Rectal smooth muscle tissue (tissue), 1 donor: ENCODE measurements at regions not wholly inside any gene's neighbourhood (a gene's known extent, or its start where the extent isn't known, plus 50 kb on each side); places are given as distances from the start of the nearest gene placed in this dataset.

Source experiments
- H3K27ac ChIP-seq: one replicate; pipeline ENCODE4 v1.7.0; 2013; ENCODE audit warnings: low read depth, low read length, inconsistent platforms
- H3K27me3 ChIP-seq: one replicate; pipeline ENCODE4 v1.7.0; 2013; ENCODE audit warnings: low read length; ENCODE audit not compliant: control insufficient read depth, insufficient read depth
- H3K36me3 ChIP-seq: one replicate; pipeline ENCODE4 v1.7.0; 2013; ENCODE audit warnings: low read length; ENCODE audit not compliant: control insufficient read depth, insufficient read depth
- H3K4me1 ChIP-seq: one replicate; pipeline ENCODE4 v1.7.0; 2013; ENCODE audit warnings: low read length; ENCODE audit not compliant: control insufficient read depth, insufficient read depth
- H3K4me3 ChIP-seq: one replicate; pipeline ENCODE4 v1.7.0; 2013; ENCODE audit warnings: low read length
- H3K9ac ChIP-seq: one replicate; pipeline ENCODE4 v1.7.0; 2013; ENCODE audit warnings: low read length

- Histone ChIP-seq H3K27ac (no peak overlapping the region), H3K4me3 (no peak overlapping the region), H3K27me3 (peaks cover 3% of the 10 kb centered on the region), H3K4me1 (no peaks in the 10 kb centered on the region), H3K9ac (no peak overlapping the region), H3K36me3 (no peaks in the 10 kb centered on the region)
Observed at GRCh38 chr19:30799865-30800755, 427.9 kb downstream of the ZNF536 start.

- Histone ChIP-seq H3K36me3 (no peaks in the 10 kb centered on the region), H3K4me3 (no peak overlapping the region), H3K4me1 (no peaks in the 10 kb centered on the region), H3K27me3 (peaks cover 3% of the 10 kb centered on the region), H3K9ac (no peak overlapping the region), H3K27ac (no peak overlapping the region)
Observed at GRCh38 chr19:30795727-30796126, 423.5 kb downstream of the ZNF536 start.

- Histone ChIP-seq H3K4me3 (no peak overlapping the region), H3K27ac (no peak overlapping the region), H3K27me3 (no peaks in the 10 kb centered on the region), H3K4me1 (no peaks in the 10 kb centered on the region), H3K36me3 (no peaks in the 10 kb centered on the region), H3K9ac (no peak overlapping the region)
Observed at GRCh38 chr19:30792561-30793505, 420.6 kb downstream of the ZNF536 start.

GRCh38 chr19:30791088-30791487 is 418.9 kb downstream of the ZNF536 start:
- no peak overlapping the region for H3K9ac ChIP-seq
- no peaks in the 10 kb centered on the region for H3K36me3 ChIP-seq
- no peak overlapping the region for H3K27ac ChIP-seq
- no peaks in the 10 kb centered on the region for H3K4me1 ChIP-seq
- H3K4me3 ChIP-seq, result no peak overlapping the region
- H3K27me3 ChIP-seq, result no peaks in the 10 kb centered on the region

- H3K27ac ChIP-seq, result no peak overlapping the region
- no peaks in the 10 kb centered on the region for H3K36me3 ChIP-seq
- H3K4me1 ChIP-seq, result no peaks in the 10 kb centered on the region
- H3K27me3 ChIP-seq, result no peaks in the 10 kb centered on the region
- H3K4me3 ChIP-seq, result no peak overlapping the region
- no peak overlapping the region for H3K9ac ChIP-seq
Observed at GRCh38 chr19:30790056-30790680, 418.0 kb downstream of the ZNF536 start.

GRCh38 chr19:30788105-30788765 is 416.1 kb downstream of the ZNF536 start:
- no peak overlapping the region for H3K9ac ChIP-seq
- no peaks in the 10 kb centered on the region for H3K27me3 ChIP-seq
- H3K4me1 ChIP-seq, result no peaks in the 10 kb centered on the region
- no peaks in the 10 kb centered on the region for H3K36me3 ChIP-seq
- H3K27ac ChIP-seq, result no peak overlapping the region
- H3K4me3 ChIP-seq, result no peak overlapping the region

- no peaks in the 10 kb centered on the region for H3K4me1 ChIP-seq
- no peak overlapping the region for H3K4me3 ChIP-seq
- H3K9ac ChIP-seq, result no peak overlapping the region
- no peaks in the 10 kb centered on the region for H3K36me3 ChIP-seq
- no peak overlapping the region for H3K27ac ChIP-seq
- H3K27me3 ChIP-seq, result no peaks in the 10 kb centered on the region
Observed at GRCh38 chr19:30785458-30786137, 413.4 kb downstream of the ZNF536 start.

GRCh38 chr19:30784850-30785457 is 412.8 kb downstream of the ZNF536 start:
- H3K4me1 ChIP-seq, result no peaks in the 10 kb centered on the region
- no peak overlapping the region for H3K4me3 ChIP-seq
- no peak overlapping the region for H3K9ac ChIP-seq
- H3K27ac ChIP-seq, result no peak overlapping the region
- no peaks in the 10 kb centered on the region for H3K27me3 ChIP-seq
- H3K36me3 ChIP-seq, result no peaks in the 10 kb centered on the region

GRCh38 chr19:30783936-30784335 is 411.8 kb downstream of the ZNF536 start:
- no peak overlapping the region for H3K9ac ChIP-seq
- no peak overlapping the region for H3K4me3 ChIP-seq
- H3K36me3 ChIP-seq, result no peaks in the 10 kb centered on the region
- no peaks in the 10 kb centered on the region for H3K27me3 ChIP-seq
- H3K4me1 ChIP-seq, result no peaks in the 10 kb centered on the region
- H3K27ac ChIP-seq, result no peak overlapping the region

GRCh38 chr19:30783212-30783611 is 411.0 kb downstream of the ZNF536 start:
- Histone ChIP-seq H3K9ac (no peak overlapping the region), H3K4me1 (no peaks in the 10 kb centered on the region), H3K36me3 (no peaks in the 10 kb centered on the region), H3K27me3 (no peaks in the 10 kb centered on the region), H3K4me3 (no peak overlapping the region), H3K27ac (no peak overlapping the region)

- Histone ChIP-seq H3K27ac (no peak overlapping the region), H3K27me3 (no peaks in the 10 kb centered on the region), H3K4me3 (no peak overlapping the region), H3K4me1 (no peaks in the 10 kb centered on the region), H3K9ac (no peak overlapping the region), H3K36me3 (no peaks in the 10 kb centered on the region)
Observed at GRCh38 chr19:30781519-30781918, 409.3 kb downstream of the ZNF536 start.
